ENCODE measurements at regions not wholly inside any gene's neighbourhood (a gene's known extent, or its start where the extent isn't known, plus 50 kb on each side); places are given as distances from the start of the nearest gene placed in this dataset.

GRCh38 chr7:128191136-128191844, 49.8 kb upstream of the LEP start:
- TF ChIP-seq CTCF (conservative IDR thresholded peaks at IDR 0.05), result no peak
- no peak overlapping the region for H3K27ac ChIP-seq

Data from VCaP (cell line).